ENCODE measurements at regions not wholly inside any gene's neighbourhood (a gene's known extent, or its start where the extent isn't known, plus 50 kb on each side); places are given as distances from the start of the nearest gene placed in this dataset.
"Not testable (repeated sequence)": the region's sequence is repeated elsewhere in the genome, so short reads cannot be mapped to it uniquely, and the experiment has no call there.

GRCh38 chr7:96792115-96792514 lies 82.5 kb upstream of the SEM1 start:
- DNase-seq, result no peak
- Histone ChIP-seq H3K4me1 (no peaks in the 10 kb centered on the region; the same call in 1 of the 2 replicates), H3K9me3 (no peaks in the 10 kb centered on the region), H3K27me3 (no peaks in the 10 kb centered on the region), H3K36me3 (no peaks in the 10 kb centered on the region; the same call in 1 of the 2 replicates), H3K4me3 (ENCODE audit: low read depth, low read length) (no peak overlapping the region)
- TF ChIP-seq CTCF (IDR thresholded peaks at IDR 0.05; ENCODE audit: low read depth, low read length), result no peak

GRCh38 chr7:96794063-96794462 lies 84.4 kb upstream of the SEM1 start:
- no peak for DNase-seq

GRCh38 chr7:96800122-96800521 lies 90.5 kb upstream of the SEM1 start:
- Histone ChIP-seq H3K27me3 (no peaks in the 10 kb centered on the region), H3K4me1 (peaks cover 9% of the 10 kb centered on the region), H3K9me3 (no peaks in the 10 kb centered on the region), H3K4me3 (ENCODE audit: low read depth, low read length) (no peak overlapping the region), H3K36me3 (no peaks in the 10 kb centered on the region)
- no peak for TF ChIP-seq CTCF (IDR thresholded peaks at IDR 0.05; ENCODE audit: low read depth, low read length)
- no peak for DNase-seq

More at GRCh38 chr7:96794063-96794462, 84.4 kb upstream of the SEM1 start:
- H3K9me3 ChIP-seq, result no peaks in the 10 kb centered on the region
- no peak overlapping the region for H3K4me3 ChIP-seq (ENCODE audit: low read depth, low read length)
- TF ChIP-seq CTCF (IDR thresholded peaks at IDR 0.05; ENCODE audit: low read depth, low read length), result no peak
- H3K36me3 ChIP-seq, result no peaks in the 10 kb centered on the region
- H3K4me1 ChIP-seq, result no peaks in the 10 kb centered on the region
- H3K27me3 ChIP-seq, result no peaks in the 10 kb centered on the region

GRCh38 chr7:96800824-96801223 lies 91.2 kb upstream of the SEM1 start:
- Histone ChIP-seq H3K27me3 (no peaks in the 10 kb centered on the region), H3K36me3 (no peaks in the 10 kb centered on the region), H3K4me1 (peaks cover 9% of the 10 kb centered on the region), H3K9me3 (no peaks in the 10 kb centered on the region), H3K4me3 (ENCODE audit: low read depth, low read length) (no peak overlapping the region)
- TF ChIP-seq CTCF (IDR thresholded peaks at IDR 0.05; ENCODE audit: low read depth, low read length), result peak; percentile 44
- peak; percentile 25 for DNase-seq

- no peaks in the 10 kb centered on the region for H3K9me3 ChIP-seq
- H3K4me1 ChIP-seq, result no peaks in the 10 kb centered on the region
- no peaks in the 10 kb centered on the region for H3K36me3 ChIP-seq
- TF ChIP-seq CTCF (IDR thresholded peaks at IDR 0.05; ENCODE audit: low read depth, low read length), result no peak
- no peak overlapping the region for H3K4me3 ChIP-seq (ENCODE audit: low read depth, low read length)
- H3K27me3 ChIP-seq, result no peaks in the 10 kb centered on the region
- DNase-seq, result no peak
Observed at GRCh38 chr7:96819111-96819700, 109.6 kb upstream of the SEM1 start.

GRCh38 chr7:96821131-96821530 lies 111.5 kb upstream of the SEM1 start:
- H3K4me1 ChIP-seq, DNase-seq: not testable (repeated sequence)

More at GRCh38 chr7:96821131-96821530, 111.5 kb upstream of the SEM1 start:
- not testable (repeated sequence) for H3K4me3 ChIP-seq (ENCODE audit: low read depth, low read length); H3K27me3 ChIP-seq; H3K9me3 ChIP-seq; H3K36me3 ChIP-seq
